ENCODE measurements at regions not wholly inside any gene's neighbourhood (a gene's known extent, or its start where the extent isn't known, plus 50 kb on each side); places are given as distances from the start of the nearest gene placed in this dataset.

- H3K4me3 ChIP-seq (ENCODE audit: low read depth, low read length): no peak overlapping the region
- DNase-seq (ENCODE audit: low read depth): no peak
- no peak for TF ChIP-seq CTCF (conservative IDR thresholded peaks at IDR 0.05; ENCODE audit: low read depth, low read length)
Observed at GRCh38 chr9:85428230-85428629, 313.5 kb downstream of the AGTPBP1 start.

- TF ChIP-seq CTCF (conservative IDR thresholded peaks at IDR 0.05; ENCODE audit: low read depth, low read length): no peak
- no peak overlapping the region for H3K4me3 ChIP-seq (ENCODE audit: low read depth, low read length)
- no peak for DNase-seq (ENCODE audit: low read depth)
Observed at GRCh38 chr9:85427772-85428171, 314.0 kb downstream of the AGTPBP1 start.

GRCh38 chr9:85425153-85425611 lies 316.6 kb downstream of the AGTPBP1 start:
- TF ChIP-seq CTCF (conservative IDR thresholded peaks at IDR 0.05; ENCODE audit: low read depth, low read length): peak; percentile 61
- no peak overlapping the region for H3K4me3 ChIP-seq (ENCODE audit: low read depth, low read length)
- peak; percentile 33 for DNase-seq (ENCODE audit: low read depth)

- no peak for DNase-seq (ENCODE audit: low read depth)
- TF ChIP-seq CTCF (conservative IDR thresholded peaks at IDR 0.05; ENCODE audit: low read depth, low read length): no peak
Observed at GRCh38 chr9:85423422-85423821, 318.3 kb downstream of the AGTPBP1 start.

GRCh38 chr9:85421641-85422040 lies 320.1 kb downstream of the AGTPBP1 start:
- no peak for DNase-seq (ENCODE audit: low read depth)
- H3K4me3 ChIP-seq (ENCODE audit: low read depth, low read length): no peak overlapping the region
- TF ChIP-seq CTCF (conservative IDR thresholded peaks at IDR 0.05; ENCODE audit: low read depth, low read length): no peak

More at GRCh38 chr9:85423422-85423821, 318.3 kb downstream of the AGTPBP1 start:
- H3K4me3 ChIP-seq (ENCODE audit: low read depth, low read length): no peak overlapping the region

- peak; percentile 40 for DNase-seq (ENCODE audit: low read depth)
- no peak for TF ChIP-seq CTCF (conservative IDR thresholded peaks at IDR 0.05; ENCODE audit: low read depth, low read length)
Observed at GRCh38 chr9:85420750-85421149, 321.0 kb downstream of the AGTPBP1 start.

GRCh38 chr9:85417674-85418073 lies 324.1 kb downstream of the AGTPBP1 start:
- DNase-seq (ENCODE audit: low read depth): no peak
- TF ChIP-seq CTCF (conservative IDR thresholded peaks at IDR 0.05; ENCODE audit: low read depth, low read length): no peak
- no peak overlapping the region for H3K4me3 ChIP-seq (ENCODE audit: low read depth, low read length)

More at GRCh38 chr9:85420750-85421149, 321.0 kb downstream of the AGTPBP1 start:
- H3K4me3 ChIP-seq (ENCODE audit: low read depth, low read length): no peak overlapping the region

All from choroid plexus epithelial cell (primary cell).